ENCODE measurements at regions not wholly inside any gene's neighbourhood (a gene's known extent, or its start where the extent isn't known, plus 50 kb on each side); places are given as distances from the start of the nearest gene placed in this dataset.

DNA sequence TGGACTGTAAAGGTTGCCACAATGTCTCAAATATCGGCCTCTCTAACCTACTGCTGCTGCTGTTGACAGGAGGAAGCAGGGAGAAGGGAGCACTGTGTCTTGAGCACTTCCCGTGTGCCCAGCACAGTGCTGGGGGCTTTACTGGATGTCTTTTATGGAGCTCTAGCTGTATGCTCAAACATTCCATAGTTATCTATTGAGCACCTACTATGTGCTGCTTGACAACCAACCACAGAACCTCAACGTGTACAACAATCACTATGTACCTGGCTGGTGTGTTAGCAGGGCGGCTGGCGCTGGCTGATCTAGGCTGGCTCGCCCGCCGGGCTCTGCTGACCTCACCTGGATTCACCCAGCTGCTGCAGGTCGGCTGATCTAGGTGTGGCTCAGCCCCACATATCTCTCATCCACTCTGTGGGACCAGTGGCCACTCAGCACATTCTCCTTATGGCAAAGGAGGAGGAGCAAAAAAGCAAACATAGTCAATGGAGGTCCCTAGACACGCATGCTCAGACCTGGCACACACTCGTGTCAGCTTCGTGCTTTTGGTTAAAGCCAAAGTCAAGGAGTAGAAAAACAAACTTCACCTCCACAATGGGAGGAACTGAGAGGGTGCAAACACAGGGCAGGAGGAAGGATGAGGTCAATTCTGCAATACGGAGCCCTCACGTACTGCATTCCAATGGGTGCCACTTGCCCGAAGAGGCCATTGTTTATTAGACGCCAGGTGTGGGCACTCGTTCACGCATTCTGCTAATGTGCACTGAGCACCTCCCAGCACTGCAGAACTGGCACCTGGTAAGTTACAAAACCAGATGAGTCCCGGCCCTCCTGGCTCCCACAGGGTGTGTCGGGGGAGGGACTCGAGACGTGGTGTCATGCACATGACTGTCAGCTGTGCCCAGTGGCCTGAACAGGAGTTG, 147.2 kb downstream of the SCARB1 start:
- Mint-ChIP-seq H3K4me1 (peaks cover 13 to 40% (median 21%) of the 10 kb centered on the region in 4 donors), H3K27me3 (no peaks in the 10 kb centered on the region), H3K4me3 (no peak overlapping the region), H3K36me3 (no peaks in the 10 kb centered on the region), H3K9me3 (no peaks in the 10 kb centered on the region), H3K27ac (peak overlapping the region in 2 of 10 donors; percentile 37 to 60)
- ATAC-seq (no peak), DNase-seq (peak in 1 of 10 donors; percentile 50)
- POLR2A ChIA-PET, result no interaction called here

DNA sequence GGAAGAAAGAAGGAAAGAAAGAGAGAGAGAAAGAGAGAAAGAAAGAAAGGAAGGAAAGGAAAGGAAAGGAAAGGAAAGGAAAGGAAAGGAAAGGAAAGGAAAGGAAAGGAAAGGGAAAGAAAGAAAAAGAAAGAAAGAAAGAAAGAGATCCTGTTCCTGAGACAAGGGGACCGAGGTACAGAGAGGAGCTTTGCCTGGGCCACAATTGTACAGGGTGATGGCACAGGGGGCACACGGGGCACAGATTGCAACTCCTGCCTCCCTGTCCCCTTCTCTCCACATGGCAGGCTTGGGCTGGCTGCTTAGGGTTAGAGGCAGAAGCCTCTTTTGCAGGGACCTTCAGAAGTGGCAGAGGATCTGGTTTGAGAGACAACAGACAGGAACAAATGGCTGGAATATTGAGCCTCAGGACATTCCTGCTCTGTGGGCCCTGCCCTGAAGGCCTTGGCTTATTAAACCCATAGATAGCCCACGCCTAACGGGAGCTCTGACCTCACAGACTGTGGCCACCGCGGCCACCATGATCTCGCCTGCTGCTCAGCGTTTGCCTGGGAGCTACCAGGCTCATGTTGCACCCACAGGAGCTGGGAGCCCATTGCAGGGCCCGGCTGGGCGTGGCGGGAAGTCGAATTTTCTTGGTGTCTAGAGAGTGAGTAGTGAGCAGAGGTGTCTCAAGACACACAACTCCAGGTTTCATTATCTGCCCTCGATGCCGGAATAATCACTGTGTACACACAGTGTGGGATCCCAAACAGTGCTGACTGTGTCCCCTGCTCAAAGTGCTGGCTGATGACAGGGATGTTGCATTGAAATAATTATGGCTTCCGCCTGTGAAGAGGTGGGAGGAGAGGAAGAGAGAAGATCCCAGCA, 147.9 kb upstream of the NCOR2 start:
- Mint-ChIP-seq H3K36me3 (no peaks in the 10 kb centered on the region), H3K4me1 (peaks cover 13 to 34% (median 19%) of the 10 kb centered on the region in 4 donors), H3K27me3 (no peaks in the 10 kb centered on the region), H3K27ac (peak overlapping the region in 6 of 10 donors; percentile 2 to 83 (median 42)), H3K4me3 (no peak overlapping the region), H3K9me3 (no peaks in the 10 kb centered on the region)
- ATAC-seq, result no peak
- POLR2A ChIA-PET, result no interaction called here
- DNase-seq, result peak in 1 of 10 donors; percentile 57

DNA sequence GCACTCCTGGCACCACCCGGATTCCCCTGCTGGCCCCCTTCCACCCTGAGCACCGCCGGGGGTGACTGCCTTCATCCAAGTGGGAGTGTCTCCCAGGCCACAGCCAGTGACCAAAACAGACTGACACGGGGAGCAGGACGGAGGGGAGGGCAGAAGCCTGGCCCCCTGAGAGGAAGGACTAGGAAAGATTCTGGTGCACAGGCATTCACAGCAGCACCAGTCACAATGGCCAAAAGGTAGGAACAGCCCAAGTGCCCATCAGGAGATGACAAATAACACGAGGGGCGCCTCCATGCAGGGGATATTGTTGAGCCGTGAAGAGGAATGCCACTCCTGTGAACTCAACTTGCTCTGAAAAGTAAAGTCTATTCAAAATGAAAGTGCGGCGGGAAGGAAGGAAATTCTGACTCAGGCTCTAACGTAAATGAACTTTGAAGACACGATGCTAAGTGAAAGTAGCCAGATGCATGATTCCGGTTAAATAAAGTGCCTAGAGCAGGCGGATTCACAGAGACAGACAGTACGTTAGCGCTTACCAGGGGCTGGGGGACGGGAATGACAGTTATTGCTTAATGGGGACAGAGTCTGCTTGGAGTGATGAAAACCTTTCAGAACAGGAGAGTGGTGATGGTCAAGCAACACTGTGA, 146.1 kb upstream of the NCOR2 start:
- ATAC-seq (peak; percentile 93 to 94), DNase-seq (peak in 9 of 10 donors; percentile 27 to 76 (median 38))
- Mint-ChIP-seq H3K4me3 (peak overlapping the region; percentile 60 to 88 (median 78)), H3K4me1 (peaks cover 13 to 28% (median 16%) of the 10 kb centered on the region in 4 donors), H3K9me3 (no peaks in the 10 kb centered on the region), H3K36me3 (no peaks in the 10 kb centered on the region), H3K27ac (peak overlapping the region; percentile 24 to 95 (median 78)), H3K27me3 (no peaks in the 10 kb centered on the region)
- POLR2A ChIA-PET, result no interaction called here

DNA sequence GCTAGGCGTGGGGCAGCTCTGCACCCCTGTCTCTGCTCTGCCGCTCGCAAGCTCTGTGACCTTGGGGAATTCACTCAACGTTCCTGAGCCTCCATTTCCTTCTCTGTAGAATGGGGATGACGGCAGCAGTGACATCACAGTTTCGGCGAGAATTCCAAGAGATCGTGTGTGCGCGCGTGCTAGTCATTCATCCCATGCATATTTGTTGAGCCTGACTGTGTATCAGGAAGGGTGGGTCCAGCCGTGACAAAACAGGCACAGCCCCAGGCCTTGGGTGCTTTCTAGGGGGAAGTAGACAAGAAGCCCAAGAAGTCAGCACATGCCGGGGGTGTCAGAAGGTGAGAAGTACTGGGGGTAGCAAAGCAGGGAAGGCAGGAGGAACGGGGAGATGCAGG, 145.6 kb upstream of the NCOR2 start:
- Mint-ChIP-seq H3K27me3 (no peaks in the 10 kb centered on the region), H3K36me3 (no peaks in the 10 kb centered on the region), H3K4me1 (peaks cover 13 to 28% (median 16%) of the 10 kb centered on the region in 4 donors), H3K27ac (peak overlapping the region in 9 of 10 donors; percentile 77 to 95 (median 79)), H3K4me3 (peak overlapping the region; percentile 60 to 88 (median 78)), H3K9me3 (no peaks in the 10 kb centered on the region)
- DNase-seq (no peak), ATAC-seq (peak in 1 of 2 donors; percentile 5)
- POLR2A ChIA-PET, result no interaction called here

DNA sequence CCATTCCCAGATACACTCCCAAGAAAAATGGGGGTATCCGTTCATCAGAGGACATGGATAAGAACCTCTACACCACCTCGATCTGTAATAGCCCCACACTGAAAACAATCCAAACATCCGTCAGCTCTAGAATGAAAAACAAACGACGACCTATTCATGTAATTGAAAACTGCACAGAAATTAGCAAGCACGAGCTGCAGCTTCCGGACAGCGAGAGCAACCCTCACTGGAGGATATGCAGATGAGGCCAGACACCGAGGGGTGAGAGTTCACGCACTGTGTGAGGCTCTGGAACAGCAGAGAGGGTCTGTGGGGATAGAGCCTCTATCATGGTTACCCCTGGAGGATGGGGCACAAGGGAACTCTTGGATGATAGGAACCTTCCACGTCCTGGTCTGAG, 143.9 kb upstream of the NCOR2 start:
- H3K36me3 Mint-ChIP-seq, result no peaks in the 10 kb centered on the region
- H3K4me1 Mint-ChIP-seq, result peaks cover 13 to 25% (median 16%) of the 10 kb centered on the region in 4 donors
- no peak overlapping the region for H3K4me3 Mint-ChIP-seq
- H3K27ac Mint-ChIP-seq, result peak overlapping the region in 2 of 10 donors; percentile 8 to 13
- H3K9me3 Mint-ChIP-seq, result no peaks in the 10 kb centered on the region
- POLR2A ChIA-PET, result no interaction called here
- no peak for DNase-seq
- H3K27me3 Mint-ChIP-seq, result no peaks in the 10 kb centered on the region
- ATAC-seq, result no peak

DNA sequence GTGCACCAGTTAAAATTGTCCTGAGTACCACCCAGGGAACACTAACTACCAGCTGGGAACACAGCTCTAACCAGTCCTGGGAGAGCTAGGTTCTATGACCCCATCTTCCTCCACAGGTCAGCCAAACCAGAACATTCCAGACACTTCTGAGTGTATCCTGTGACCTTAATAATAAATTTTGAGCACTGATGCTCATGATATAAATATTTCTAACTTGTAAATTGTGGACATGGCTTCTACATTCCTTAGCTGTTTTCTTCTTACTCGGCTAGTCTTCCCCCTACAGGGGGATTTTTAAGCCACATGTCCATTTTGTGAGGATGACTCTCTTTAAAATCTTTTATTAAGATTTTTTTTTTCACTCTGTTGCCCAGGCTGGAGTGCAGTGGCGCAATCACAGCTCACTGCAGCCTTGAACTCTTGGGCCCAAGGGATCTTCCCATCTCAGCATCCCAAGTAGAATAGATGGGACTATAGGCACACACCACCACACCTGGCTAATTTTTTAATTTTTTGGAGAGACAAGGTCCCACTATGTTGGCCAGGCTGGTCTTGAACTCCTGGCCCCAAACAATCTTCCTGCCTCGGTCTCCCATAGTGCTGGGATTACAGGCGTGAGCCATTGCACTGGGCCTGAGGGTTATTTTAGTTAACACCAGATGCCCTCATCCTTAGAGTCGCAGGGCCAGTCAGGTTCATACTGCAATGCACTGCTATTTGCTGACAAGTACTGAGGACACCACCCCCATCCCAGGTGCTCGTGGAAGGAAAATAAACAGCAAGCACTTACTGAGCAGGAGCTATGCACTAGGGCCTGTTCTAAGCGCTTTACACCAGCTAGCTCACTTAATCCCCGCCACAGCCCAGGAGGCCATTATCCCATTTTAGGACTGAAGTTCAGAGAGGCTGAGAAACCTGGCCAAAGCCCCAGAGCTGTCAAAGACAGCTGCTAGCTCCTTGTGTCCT, 142.6 kb upstream of the NCOR2 start:
- POLR2A ChIA-PET, result no interaction called here

DNA sequence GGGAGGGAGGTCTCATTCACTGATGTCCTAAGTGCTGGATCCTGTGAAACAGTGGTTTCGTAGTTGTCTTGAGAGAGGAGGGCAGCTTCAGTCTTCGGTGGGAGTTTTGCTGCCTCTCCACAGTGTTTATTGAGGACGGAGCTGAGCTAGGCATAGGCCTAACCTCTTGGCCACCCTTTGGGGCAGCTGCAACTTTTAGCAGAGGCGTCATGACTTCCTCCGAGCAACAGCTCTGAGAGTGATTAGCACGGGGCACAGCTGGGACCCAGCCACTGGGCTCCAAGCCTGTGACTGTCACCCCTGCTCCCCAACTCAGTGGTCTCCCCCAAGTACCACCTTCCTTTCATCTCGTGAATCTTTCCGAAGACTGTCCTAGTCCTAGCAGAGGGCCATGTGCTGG, 139.9 kb upstream of the NCOR2 start:
- ATAC-seq, result no peak
- DNase-seq, result no peak
- no peaks in the 10 kb centered on the region for H3K4me1 Mint-ChIP-seq
- H3K27me3 Mint-ChIP-seq, result peaks cover 0 to 1% (median 0%) of the 10 kb centered on the region in 5 donors
- no peak overlapping the region for H3K27ac Mint-ChIP-seq
- no peak overlapping the region for H3K4me3 Mint-ChIP-seq
- POLR2A ChIA-PET, result no interaction called here
- no peaks in the 10 kb centered on the region for H3K36me3 Mint-ChIP-seq
- H3K9me3 Mint-ChIP-seq, result no peaks in the 10 kb centered on the region

More for the DNA sequence above, 142.6 kb upstream of the NCOR2 start:
- Mint-ChIP-seq H3K4me3 (no peak overlapping the region), H3K27me3 (peaks cover 0 to 1% (median 0%) of the 10 kb centered on the region in 5 donors), H3K4me1 (peaks cover 10 to 20% (median 16%) of the 10 kb centered on the region in 4 donors), H3K36me3 (no peaks in the 10 kb centered on the region), H3K9me3 (no peaks in the 10 kb centered on the region), H3K27ac (no peak overlapping the region)
- DNase-seq, result no peak
- no peak for ATAC-seq

DNA sequence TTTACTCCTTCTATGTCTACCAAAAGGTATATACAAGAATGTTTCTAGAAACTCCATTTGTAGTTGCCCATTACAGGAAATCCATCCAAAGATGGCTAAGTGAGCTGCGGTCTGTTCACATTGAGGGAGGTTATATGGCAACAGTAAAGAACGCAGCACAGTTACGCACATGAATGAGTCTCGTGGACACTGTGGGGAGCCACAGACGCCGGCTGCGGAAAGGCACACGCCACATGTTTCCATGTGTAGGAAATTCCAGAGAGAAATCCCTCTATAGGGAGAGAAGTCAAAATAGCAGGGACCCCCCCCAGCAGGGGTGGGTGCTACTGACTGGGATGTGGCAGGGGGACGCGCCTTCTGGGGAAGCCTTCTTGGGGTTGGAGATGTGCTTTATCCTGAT, 139.0 kb upstream of the NCOR2 start:
- no peak overlapping the region for H3K4me3 Mint-ChIP-seq
- H3K36me3 Mint-ChIP-seq, result no peaks in the 10 kb centered on the region
- peak overlapping the region in 2 of 10 donors; percentile 24 to 25 for H3K27ac Mint-ChIP-seq
- POLR2A ChIA-PET, result no interaction called here
- ATAC-seq (no peak), DNase-seq (no peak)
- H3K4me1 Mint-ChIP-seq, result no peaks in the 10 kb centered on the region
- peaks cover 0 to 1% (median 0%) of the 10 kb centered on the region in 5 donors for H3K27me3 Mint-ChIP-seq
- H3K9me3 Mint-ChIP-seq, result no peaks in the 10 kb centered on the region

DNA sequence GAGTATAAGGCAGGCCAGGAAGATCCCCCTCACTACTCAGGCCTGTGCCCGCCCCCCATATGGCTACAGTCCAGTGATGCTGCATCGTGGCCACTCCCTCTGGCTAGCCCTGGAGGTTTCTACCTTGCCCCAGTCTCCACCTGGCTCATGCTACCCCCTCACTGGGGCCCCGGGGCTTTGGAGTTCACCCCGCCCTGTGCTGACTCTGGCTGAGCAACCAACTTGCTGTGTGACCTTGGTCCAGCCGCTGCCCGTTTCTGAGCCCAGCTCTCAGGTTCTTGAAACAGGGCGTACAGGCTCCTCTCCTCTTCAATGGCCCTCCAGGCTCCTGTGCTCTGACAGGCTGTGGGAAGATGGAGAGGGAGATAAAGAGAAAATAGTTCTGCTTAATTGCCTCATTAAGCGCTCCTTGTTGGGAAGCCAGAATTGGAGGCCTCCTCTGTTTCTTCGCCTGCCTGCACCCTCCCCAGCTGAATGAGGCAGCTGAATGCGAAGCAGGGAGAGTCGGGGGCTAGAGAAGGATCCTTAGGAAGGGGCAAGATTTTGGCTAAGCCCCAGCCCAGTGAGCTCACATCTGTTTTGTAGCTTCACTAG, 138.2 kb upstream of the NCOR2 start:
- H3K4me1 Mint-ChIP-seq, result no peaks in the 10 kb centered on the region
- peaks cover 0 to 1% (median 0%) of the 10 kb centered on the region in 5 donors for H3K27me3 Mint-ChIP-seq
- ATAC-seq, result no peak
- no peaks in the 10 kb centered on the region for H3K9me3 Mint-ChIP-seq
- POLR2A ChIA-PET, result no interaction called here
- peak in 1 of 10 donors; percentile 49 for DNase-seq
- H3K36me3 Mint-ChIP-seq, result no peaks in the 10 kb centered on the region
- no peak overlapping the region for H3K4me3 Mint-ChIP-seq
- H3K27ac Mint-ChIP-seq, result peak overlapping the region in 1 of 10 donors; percentile 25

DNA sequence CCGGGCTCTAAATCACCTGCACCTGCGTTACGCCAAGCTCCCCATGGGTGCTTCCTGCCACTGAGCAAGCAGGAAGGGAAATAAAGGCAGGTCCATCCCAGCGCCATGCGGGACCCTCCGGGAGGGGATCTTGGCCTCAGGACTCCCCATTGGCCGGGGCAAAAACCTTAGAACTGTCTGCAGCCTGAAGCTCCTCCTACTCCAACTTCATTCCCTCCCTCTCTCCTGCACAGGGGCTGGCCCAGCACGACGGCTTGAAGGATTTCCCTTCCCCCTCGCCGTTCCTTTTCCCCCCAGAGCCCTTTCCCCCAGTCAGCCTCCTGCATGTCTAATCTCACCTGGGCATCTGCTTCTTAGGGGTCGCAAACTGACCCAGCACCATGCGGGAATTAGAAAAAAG, 137.2 kb upstream of the NCOR2 start:
- H3K4me1 Mint-ChIP-seq, result no peaks in the 10 kb centered on the region
- H3K27me3 Mint-ChIP-seq, result peaks cover 0 to 1% (median 0%) of the 10 kb centered on the region in 5 donors
- POLR2A ChIA-PET, result no interaction called here
- no peak overlapping the region for H3K4me3 Mint-ChIP-seq
- H3K27ac Mint-ChIP-seq, result peak overlapping the region in 1 of 10 donors; percentile 40
- H3K36me3 Mint-ChIP-seq, result no peaks in the 10 kb centered on the region
- DNase-seq (no peak), ATAC-seq (no peak)
- H3K9me3 Mint-ChIP-seq, result no peaks in the 10 kb centered on the region

DNA sequence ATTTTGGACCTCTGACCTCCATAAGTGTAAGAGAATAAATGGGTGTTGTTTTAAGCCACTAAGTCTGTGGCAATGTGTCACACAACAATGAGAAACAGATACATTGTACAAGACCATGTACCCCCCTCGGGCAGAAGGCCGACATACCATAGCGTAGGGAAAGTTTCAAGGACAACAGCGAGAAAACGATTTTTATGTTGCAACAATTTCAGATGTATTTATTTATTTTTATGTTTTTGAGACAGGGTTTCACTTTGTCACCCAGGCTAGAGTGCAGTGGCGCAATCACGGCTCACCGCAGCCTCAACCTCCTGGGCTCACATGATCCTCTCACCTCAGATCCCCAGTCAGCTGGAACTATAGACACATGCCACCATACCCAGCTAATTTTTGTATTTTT, 136.4 kb upstream of the NCOR2 start:
- Mint-ChIP-seq H3K9me3 (no peaks in the 10 kb centered on the region), H3K27ac (no peak overlapping the region)
- POLR2A ChIA-PET, result no interaction called here

More for the DNA sequence above, 136.4 kb upstream of the NCOR2 start:
- H3K4me3 Mint-ChIP-seq, result no peak overlapping the region
- ATAC-seq (no peak), DNase-seq (no peak)
- peaks cover 0 to 1% (median 0%) of the 10 kb centered on the region in 5 donors for H3K27me3 Mint-ChIP-seq
- no peaks in the 10 kb centered on the region for H3K36me3 Mint-ChIP-seq
- H3K4me1 Mint-ChIP-seq, result no peaks in the 10 kb centered on the region
